ENCODE measurements at regions not wholly inside any gene's neighbourhood (a gene's known extent, or its start where the extent isn't known, plus 50 kb on each side); places are given as distances from the start of the nearest gene placed in this dataset.

DNA sequence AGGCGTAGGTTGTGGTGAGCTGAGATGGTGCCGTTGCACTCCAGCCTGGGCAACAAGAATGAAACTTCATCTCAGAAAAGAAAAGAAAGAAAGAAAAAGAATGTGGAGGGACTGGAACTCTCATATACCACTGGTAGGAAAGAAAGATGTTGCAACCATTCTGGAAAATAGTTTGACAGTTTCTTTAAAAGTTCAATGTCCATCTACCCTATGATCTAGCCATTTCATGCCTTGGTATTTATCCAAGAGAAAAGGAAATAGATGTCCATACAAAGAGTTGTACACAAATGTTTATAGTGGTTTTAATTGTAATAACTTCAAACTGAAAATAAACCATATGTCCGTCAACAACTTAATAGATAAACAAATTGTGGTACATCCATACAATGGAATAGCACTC, 190.1 kb upstream of the ZNF217 start:
- TF ChIP-seq, protein P1, sequence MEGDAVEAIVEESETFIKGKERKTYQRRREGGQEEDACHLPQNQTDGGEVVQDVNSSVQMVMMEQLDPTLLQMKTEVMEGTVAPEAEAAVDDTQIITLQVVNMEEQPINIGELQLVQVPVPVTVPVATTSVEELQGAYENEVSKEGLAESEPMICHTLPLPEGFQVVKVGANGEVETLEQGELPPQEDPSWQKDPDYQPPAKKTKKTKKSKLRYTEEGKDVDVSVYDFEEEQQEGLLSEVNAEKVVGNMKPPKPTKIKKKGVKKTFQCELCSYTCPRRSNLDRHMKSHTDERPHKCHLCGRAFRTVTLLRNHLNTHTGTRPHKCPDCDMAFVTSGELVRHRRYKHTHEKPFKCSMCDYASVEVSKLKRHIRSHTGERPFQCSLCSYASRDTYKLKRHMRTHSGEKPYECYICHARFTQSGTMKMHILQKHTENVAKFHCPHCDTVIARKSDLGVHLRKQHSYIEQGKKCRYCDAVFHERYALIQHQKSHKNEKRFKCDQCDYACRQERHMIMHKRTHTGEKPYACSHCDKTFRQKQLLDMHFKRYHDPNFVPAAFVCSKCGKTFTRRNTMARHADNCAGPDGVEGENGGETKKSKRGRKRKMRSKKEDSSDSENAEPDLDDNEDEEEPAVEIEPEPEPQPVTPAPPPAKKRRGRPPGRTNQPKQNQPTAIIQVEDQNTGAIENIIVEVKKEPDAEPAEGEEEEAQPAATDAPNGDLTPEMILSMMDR (IDR thresholded peaks at IDR 0.05), result no peak
- TF ChIP-seq POLR2A (IDR thresholded peaks at IDR 0.05), result no peak
- no peak for TF ChIP-seq POLR2AphosphoS5 (IDR thresholded peaks at IDR 0.05)

Data from breast epithelium (tissue), 3 donors.